Gastrocnemius medialis (tissue), 4 donors: ENCODE measurements at regions not wholly inside any gene's neighbourhood (a gene's known extent, or its start where the extent isn't known, plus 50 kb on each side); places are given as distances from the start of the nearest gene placed in this dataset.

Experiments
- ATAC-seq, 2 donors: fragments of 150-250 bp; one replicate each; pipeline ENCODE4 v1.9.1; 2016
- DNase-seq, 2 donors: peaks; one replicate each; pipeline ENCODE4 v3.0.0-alpha.2; 2019
- H3K27ac ChIP-seq, 4 donors: fragments of 200-600 bp; sonication (generic); 1 replicate in 1 of 4; 2 replicates in 3 of 4; pipeline ENCODE4 v1.5.1; 2016 to 2018; ENCODE audit warnings: mild to moderate bottlenecking in 2 of 4, moderate library complexity in 1 of 4
- H3K27me3 ChIP-seq, 3 donors: fragments of 200-600 bp; sonication (generic) in 2 of 3; 1 replicate in 1 of 3; 2 replicates in 2 of 3; pipeline versions ENCODE4 v1.5.1 to v1.6.0; 2016 to 2019; ENCODE audit warnings: mild to moderate bottlenecking in 1 of 3, moderate library complexity in 1 of 3
- H3K36me3 ChIP-seq, 2 donors: fragments of 200-600 bp; sonication (generic) in 1 of 2; one replicate each; pipeline ENCODE4 v1.5.1; 2017 to 2018
- H3K4me1 ChIP-seq, 2 donors: fragments of 200-600 bp; sonication (generic) in 1 of 2; one replicate each; pipeline ENCODE4 v1.5.1; 2016 to 2017; ENCODE audit warnings: mild to moderate bottlenecking in 2 of 2
- H3K4me3 ChIP-seq, 4 donors: fragments of 200-600 bp; sonication (generic) in 3 of 4; 1 replicate in 1 of 4; 2 replicates in 3 of 4; pipeline ENCODE4 v1.5.1; 2016 to 2019; ENCODE audit warnings: mild to moderate bottlenecking in 2 of 4
- H3K9me3 ChIP-seq, 3 donors: fragments of 200-600 bp; sonication (generic) in 2 of 3; 1 replicate in 1 of 3; 2 replicates in 2 of 3; pipeline ENCODE4 v1.5.1; 2016 to 2019
- CTCF ChIP-seq, 5 experiments: fragments of 450-650 bp in 3 of 5; fragments of 200-600 bp in 2 of 5; sonication (generic) in 2 of 5; IDR thresholded peaks in 4 of 5; conservative IDR thresholded peaks in 1 of 5; 1 replicate in 4 of 5; 2 replicates in 1 of 5; pipeline ENCODE4 v1.5.1; 2016 to 2019; ENCODE audit warnings: antibody characterized with exemption in 5 of 5, mild to moderate bottlenecking in 3 of 5, moderate library complexity in 3 of 5
- POLR2A ChIP-seq, 2 donors: fragments of 450-650 bp; IDR thresholded peaks; one replicate each; pipeline ENCODE4 v1.6.1; 2017; ENCODE audit warnings: antibody characterized with exemption in 2 of 2, mild to moderate bottlenecking in 2 of 2, moderate library complexity in 2 of 2
- in situ Hi-C, 4 donors: fragments of 200-750 bp; cut with MboI; loops; one replicate each; pipeline versions ENCODE4 v1.15.0 to v1.8.0; 2017; ENCODE audit warnings: low sequenced_read_pairs in 4 of 4
- intact Hi-C: fragments of 100-400 bp; cut with DNase I; formaldehyde crosslinking; loops from one replicate; pipeline ENCODE4 v1.15.1; 2023; ENCODE audit warnings: low total_unique reads

- intact Hi-C loops: no loop called here
- TF ChIP-seq POLR2A (IDR thresholded peaks at IDR 0.05) (no peak), CTCF (IDR thresholded peaks at IDR 0.05 in 4 of 5, conservative IDR thresholded peaks at IDR 0.05 in 1 of 5) (no peak)
- ATAC-seq (no peak), DNase-seq (no peak)
- Histone ChIP-seq H3K27me3 (no peaks in the 10 kb centered on the region), H3K27ac (no peak overlapping the region), H3K4me1 (peaks cover 4 to 9% of the 10 kb centered on the region in 2 donors), H3K9me3 (no peaks in the 10 kb centered on the region), H3K4me3 (no peak overlapping the region), H3K36me3 (no peaks in the 10 kb centered on the region)
- in situ Hi-C loops: no loop called here
Measured at GRCh38 chr6:134593024-134593423, 275.1 kb upstream of the SGK1 start.

DNA sequence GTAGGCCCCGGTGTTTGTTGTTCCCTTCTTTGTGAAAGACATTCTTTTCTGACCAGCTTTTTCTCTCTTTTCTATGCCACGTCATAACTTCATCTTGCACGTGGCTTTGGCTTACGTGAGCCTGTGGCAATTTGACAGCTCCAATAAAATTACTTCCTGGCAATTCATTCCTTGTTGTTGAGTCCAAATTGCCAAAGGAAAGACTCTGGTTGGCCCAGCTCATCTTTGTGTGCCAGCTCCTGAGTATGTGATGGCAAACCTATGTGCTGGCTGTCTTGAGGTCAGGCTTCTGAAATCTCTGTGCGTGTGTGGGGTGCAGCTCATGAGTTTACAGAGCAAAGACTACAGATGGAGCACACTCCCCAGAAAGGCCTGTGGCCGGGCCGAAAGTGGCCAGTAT, 272.5 kb upstream of the SGK1 start:
- H3K36me3 ChIP-seq: no peaks in the 10 kb centered on the region
- H3K9me3 ChIP-seq: no peaks in the 10 kb centered on the region
- intact Hi-C loops (no loop called here), in situ Hi-C loops (no loop called here)
- H3K27ac ChIP-seq: no peak overlapping the region
- TF ChIP-seq CTCF (IDR thresholded peaks at IDR 0.05 in 4 of 5, conservative IDR thresholded peaks at IDR 0.05 in 1 of 5) (no peak), POLR2A (IDR thresholded peaks at IDR 0.05) (no peak)
- DNase-seq: no peak
- peaks cover 4 to 9% of the 10 kb centered on the region in 2 donors for H3K4me1 ChIP-seq
- H3K27me3 ChIP-seq: no peaks in the 10 kb centered on the region
- H3K4me3 ChIP-seq: no peak overlapping the region
- ATAC-seq: no peak

GRCh38 chr6:134590004-134590403, 272.1 kb upstream of the SGK1 start:
- H3K27me3 ChIP-seq: no peaks in the 10 kb centered on the region
- no peak for TF ChIP-seq CTCF (IDR thresholded peaks at IDR 0.05 in 4 of 5, conservative IDR thresholded peaks at IDR 0.05 in 1 of 5)
- no peak for TF ChIP-seq POLR2A (IDR thresholded peaks at IDR 0.05)
- intact Hi-C loops (no loop called here), in situ Hi-C loops (no loop called here)
- no peak overlapping the region for H3K27ac ChIP-seq
- no peaks in the 10 kb centered on the region for H3K36me3 ChIP-seq
- H3K4me1 ChIP-seq: peaks cover 4 to 9% of the 10 kb centered on the region in 2 donors
- ATAC-seq (no peak), DNase-seq (no peak)
- no peak overlapping the region for H3K4me3 ChIP-seq
- no peaks in the 10 kb centered on the region for H3K9me3 ChIP-seq

GRCh38 chr6:134589512-134589911, 271.6 kb upstream of the SGK1 start:
- Histone ChIP-seq H3K27ac (no peak overlapping the region), H3K27me3 (no peaks in the 10 kb centered on the region), H3K4me1 (peaks cover 4 to 9% of the 10 kb centered on the region in 2 donors), H3K9me3 (no peaks in the 10 kb centered on the region), H3K36me3 (no peaks in the 10 kb centered on the region), H3K4me3 (no peak overlapping the region)
- ATAC-seq: no peak
- no peak for TF ChIP-seq CTCF (IDR thresholded peaks at IDR 0.05 in 4 of 5, conservative IDR thresholded peaks at IDR 0.05 in 1 of 5)
- no peak for TF ChIP-seq POLR2A (IDR thresholded peaks at IDR 0.05)
- in situ Hi-C loops: no loop called here
- DNase-seq: no peak
- intact Hi-C loops: no loop called here

GRCh38 chr6:134588267-134588666, 270.4 kb upstream of the SGK1 start:
- H3K36me3 ChIP-seq: no peaks in the 10 kb centered on the region
- in situ Hi-C loops (no loop called here), intact Hi-C loops (no loop called here)
- H3K9me3 ChIP-seq: no peaks in the 10 kb centered on the region
- ATAC-seq (no peak), DNase-seq (no peak)
- no peaks in the 10 kb centered on the region for H3K27me3 ChIP-seq
- TF ChIP-seq CTCF (IDR thresholded peaks at IDR 0.05 in 4 of 5, conservative IDR thresholded peaks at IDR 0.05 in 1 of 5) (no peak), POLR2A (IDR thresholded peaks at IDR 0.05) (no peak)
- H3K27ac ChIP-seq: no peak overlapping the region
- peaks cover 4% of the 10 kb centered on the region in 2 donors for H3K4me1 ChIP-seq
- no peak overlapping the region for H3K4me3 ChIP-seq
